GM23248 (cell line): ENCODE measurements at regions not wholly inside any gene's neighbourhood (a gene's known extent, or its start where the extent isn't known, plus 50 kb on each side); places are given as distances from the start of the nearest gene placed in this dataset.

Experiments
- EZH2 ChIP-seq: fragments of 200-600 bp; sonication (generic); IDR thresholded peaks from 2 replicates; pipeline ENCODE4 v1.6.1; 2018; ENCODE audit warnings: antibody characterized with exemption, mild to moderate bottlenecking; ENCODE audit not compliant: insufficient read depth, poor library complexity, severe bottlenecking
- EZH2phosphoT487 ChIP-seq: fragments of 200-600 bp; sonication (generic); IDR thresholded peaks from 2 replicates; pipeline ENCODE4 v1.6.1; 2018; ENCODE audit warnings: antibody characterized with exemption, moderate library complexity, mild to moderate bottlenecking, low read depth; ENCODE audit not compliant: insufficient read depth

- TF ChIP-seq EZH2 (no peak), EZH2phosphoT487 (no peak)
Measured at GRCh38 chr2:125455110-125455509, 1200.8 kb upstream of the GYPC start.
